GM19372 (cell line): ENCODE measurements at regions not wholly inside any gene's neighbourhood (a gene's known extent, or its start where the extent isn't known, plus 50 kb on each side); places are given as distances from the start of the nearest gene placed in this dataset.

Source experiments
- ATAC-seq: cut with Tn5 transposase; IDR thresholded peaks from one replicate; pipeline ENCODE4 v1.9.1; 2021; ENCODE audit warnings: mild to moderate bottlenecking, low read depth, moderate library complexity; ENCODE audit not compliant: unreplicated experiment

- ATAC-seq, result no peak
These were observed 412.9 kb upstream of the SUCLG2 start for GRCh38 chr3:68067314-68067713.

DNA sequence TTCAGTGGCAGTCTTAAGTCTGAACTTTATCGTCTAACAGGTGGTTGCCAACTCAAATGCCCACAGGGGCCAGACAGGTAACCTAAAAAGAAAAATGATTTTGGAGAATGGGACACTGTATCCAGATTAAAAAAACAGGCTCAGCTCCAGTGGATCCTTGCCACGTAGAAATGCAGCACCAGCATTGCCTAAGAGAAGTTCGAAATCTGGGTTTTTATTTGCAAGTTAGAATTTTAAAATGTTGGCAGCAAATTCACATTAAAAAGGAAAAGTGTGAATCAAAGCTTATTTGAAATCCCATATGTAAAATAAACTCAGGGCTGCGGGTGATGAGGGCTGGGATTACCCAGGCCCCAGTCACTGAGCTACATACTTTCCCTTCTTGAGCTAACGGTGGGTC lies 408.5 kb upstream of the SUCLG2 start:
- no peak for ATAC-seq

DNA sequence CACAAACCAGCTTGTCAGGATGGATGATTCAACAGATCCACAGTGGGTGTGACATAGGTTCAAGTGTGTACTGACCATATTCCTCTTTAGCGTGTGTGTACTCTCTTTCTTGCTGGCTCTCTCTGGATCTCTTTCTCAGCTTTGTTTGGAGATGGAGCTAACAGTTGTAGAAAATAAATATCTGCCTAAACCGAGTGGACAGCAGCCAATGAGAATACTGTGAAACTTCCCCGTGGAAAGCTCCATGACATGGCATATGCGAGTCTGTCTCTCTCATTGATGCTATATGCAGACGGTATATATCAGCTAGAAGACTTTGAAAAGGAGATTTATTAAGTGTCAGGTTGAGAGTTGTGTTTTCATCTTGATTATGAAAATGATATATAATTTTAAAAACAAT lies 406.5 kb upstream of the SUCLG2 start:
- ATAC-seq, result no peak

DNA sequence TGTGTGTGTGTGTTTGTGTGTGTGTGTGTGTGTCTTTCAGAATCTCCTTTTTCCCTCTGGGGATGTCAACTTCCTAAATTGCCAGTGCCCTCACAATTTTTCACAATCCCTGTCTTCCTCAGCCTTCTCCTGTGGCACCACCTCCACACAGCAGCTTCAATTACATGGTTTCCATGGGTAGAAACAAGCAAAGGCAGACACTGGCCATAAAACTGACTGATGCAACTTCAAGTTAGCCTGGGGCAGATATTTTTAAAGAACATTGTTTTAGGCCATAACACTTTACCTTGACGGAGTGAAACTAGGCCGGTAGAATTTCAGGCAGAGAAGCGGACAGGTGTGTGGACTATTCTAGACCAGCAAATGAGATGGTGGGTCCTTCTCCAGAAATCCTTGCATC lies 405.8 kb upstream of the SUCLG2 start:
- no peak for ATAC-seq

- ATAC-seq, result no peak
These were observed 405.3 kb upstream of the SUCLG2 start for GRCh38 chr3:68059628-68060152.

GRCh38 chr3:68057637-68058320 lies 403.4 kb upstream of the SUCLG2 start:
- ATAC-seq, result no peak

DNA sequence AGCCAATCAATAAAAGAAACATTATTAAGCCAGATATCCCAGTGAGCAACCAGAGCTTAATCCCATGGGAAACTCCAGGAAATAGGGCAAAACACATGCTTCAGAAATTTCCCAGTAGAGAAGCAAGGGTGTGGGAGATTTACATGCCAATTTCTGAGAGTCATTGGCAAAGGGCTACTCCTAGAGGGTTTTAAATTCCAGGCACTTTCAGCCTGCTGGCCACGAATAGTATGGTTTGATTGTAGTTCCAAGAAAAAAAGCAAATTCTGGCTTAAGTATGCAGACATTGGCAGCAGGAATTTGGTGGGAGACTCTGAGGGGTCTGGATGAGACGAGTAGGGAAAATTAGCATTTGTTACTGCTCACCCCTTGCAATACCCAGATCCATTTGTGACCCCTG lies 402.1 kb upstream of the SUCLG2 start:
- no peak for ATAC-seq

DNA sequence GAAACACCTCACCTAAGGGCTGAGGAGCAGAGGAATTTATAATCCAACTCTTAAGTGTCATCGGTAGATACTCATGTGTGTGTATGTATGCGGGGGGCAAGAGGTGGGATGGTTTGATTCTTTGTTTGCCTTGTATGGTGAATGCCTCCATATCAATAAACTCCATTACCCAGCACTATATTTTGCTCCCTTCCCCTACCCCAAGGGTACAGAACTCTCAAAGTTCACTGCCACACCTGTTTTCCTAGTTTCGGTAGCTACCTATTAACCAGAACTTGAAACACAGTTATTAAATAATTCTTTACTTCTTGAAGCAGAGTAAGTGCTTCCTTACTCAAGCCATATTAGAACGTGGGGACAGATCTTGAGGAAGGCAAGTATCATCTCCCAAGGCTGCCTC lies 400.8 kb upstream of the SUCLG2 start:
- no peak for ATAC-seq

GRCh38 chr3:68049776-68050175 lies 395.4 kb upstream of the SUCLG2 start:
- no peak for ATAC-seq

DNA sequence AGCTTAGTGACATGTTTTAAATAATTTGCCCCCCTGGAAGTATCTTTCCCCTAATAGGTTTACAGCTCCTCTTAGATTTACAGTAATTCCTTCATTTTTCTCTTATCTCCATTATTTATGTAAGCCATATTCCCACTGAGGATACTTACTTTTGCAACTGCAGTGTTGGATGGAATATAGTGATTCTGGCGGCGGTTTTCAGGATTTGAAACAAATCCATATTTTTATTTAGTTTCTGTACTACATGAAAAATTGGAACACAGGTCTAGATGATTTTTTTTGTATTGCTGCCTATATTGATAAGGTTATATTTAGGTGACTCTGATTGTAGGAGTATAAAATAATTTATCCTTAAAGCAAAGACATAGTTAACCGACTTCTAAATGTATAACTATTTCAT lies 391.6 kb upstream of the SUCLG2 start:
- no peak for ATAC-seq

- ATAC-seq, result no peak
These were observed 379.5 kb upstream of the SUCLG2 start for GRCh38 chr3:68033867-68034266.

DNA sequence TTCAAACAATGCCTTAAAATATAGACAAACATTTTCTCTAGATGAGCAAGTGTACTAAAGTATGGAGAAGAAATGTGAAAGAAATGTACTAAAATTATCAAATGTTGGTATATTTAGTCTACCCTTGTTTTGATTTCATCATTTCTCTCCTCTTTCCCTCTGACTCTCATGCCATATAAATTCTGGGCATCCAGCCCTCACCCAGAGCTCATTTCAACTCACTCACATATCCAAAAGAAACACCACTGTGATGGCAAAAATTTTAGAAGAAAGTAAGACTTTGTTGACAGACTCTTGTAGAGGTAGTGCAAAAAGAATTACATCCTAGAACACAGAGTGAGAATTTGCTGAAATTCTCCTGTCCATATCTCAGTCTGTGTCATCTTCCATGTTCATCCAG lies 377.8 kb upstream of the SUCLG2 start:
- ATAC-seq, result no peak

DNA sequence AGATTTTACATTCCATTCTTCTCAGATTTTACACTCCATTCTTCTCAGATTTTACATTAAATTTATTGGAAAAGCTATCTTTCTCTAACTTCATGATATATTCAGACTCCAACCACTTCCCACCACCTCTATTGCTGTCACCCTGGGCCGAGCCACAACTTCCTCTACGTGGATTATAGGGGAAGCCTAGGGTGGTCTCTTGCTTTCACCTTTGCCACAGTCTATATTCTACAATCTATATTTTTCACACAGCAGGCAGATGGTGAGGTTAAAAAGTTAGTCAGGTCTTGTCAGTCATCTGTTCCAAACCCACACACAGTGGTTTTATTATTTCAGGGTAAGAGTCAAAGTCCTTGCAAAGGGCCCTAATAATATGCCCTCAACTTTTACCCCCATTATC lies 370.8 kb upstream of the SUCLG2 start:
- ATAC-seq, result no peak

GRCh38 chr3:68019876-68020275 lies 365.5 kb upstream of the SUCLG2 start:
- no peak for ATAC-seq

DNA sequence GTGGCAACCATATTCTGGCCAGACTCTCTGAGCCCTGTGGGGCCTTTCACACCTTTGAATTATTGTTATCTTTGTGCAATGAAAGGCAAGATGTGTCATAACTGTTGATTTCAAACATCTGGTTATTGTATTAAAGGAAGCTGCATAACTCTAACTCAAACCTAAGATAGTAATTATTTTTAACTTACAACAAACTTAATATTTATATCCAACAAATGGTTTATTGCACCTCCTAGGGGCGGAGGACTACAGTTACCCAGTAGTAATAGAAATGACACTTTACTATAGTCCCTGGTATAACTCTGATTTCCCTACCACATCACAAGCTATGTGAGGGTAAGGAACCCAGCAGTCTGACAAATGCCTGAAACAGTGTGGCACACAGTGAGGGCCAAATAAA lies 363.9 kb upstream of the SUCLG2 start:
- no peak for ATAC-seq

- ATAC-seq, result no peak
These were observed 362.7 kb upstream of the SUCLG2 start for GRCh38 chr3:68017069-68017468.

DNA sequence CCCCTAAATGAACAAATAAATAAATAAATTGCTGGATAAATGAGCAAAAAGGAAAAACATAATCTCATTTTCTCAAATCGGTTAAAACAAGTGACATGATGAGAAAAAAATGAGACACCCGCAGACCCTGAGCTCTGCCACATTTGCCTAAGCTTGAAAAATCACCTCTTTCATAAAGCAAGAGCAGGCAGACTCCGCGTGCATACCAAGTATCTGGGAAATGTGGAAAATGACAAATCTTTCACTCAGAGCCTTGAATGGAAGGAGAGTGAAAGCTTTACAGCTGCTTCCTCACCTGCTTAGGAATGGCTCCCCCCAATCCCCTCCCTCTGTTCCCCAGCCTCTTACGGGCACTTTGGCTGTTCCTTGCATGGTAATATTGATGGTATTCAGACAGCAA lies 355.5 kb upstream of the SUCLG2 start:
- ATAC-seq, result no peak

GRCh38 chr3:68007621-68008226 lies 353.3 kb upstream of the SUCLG2 start:
- no peak for ATAC-seq

DNA sequence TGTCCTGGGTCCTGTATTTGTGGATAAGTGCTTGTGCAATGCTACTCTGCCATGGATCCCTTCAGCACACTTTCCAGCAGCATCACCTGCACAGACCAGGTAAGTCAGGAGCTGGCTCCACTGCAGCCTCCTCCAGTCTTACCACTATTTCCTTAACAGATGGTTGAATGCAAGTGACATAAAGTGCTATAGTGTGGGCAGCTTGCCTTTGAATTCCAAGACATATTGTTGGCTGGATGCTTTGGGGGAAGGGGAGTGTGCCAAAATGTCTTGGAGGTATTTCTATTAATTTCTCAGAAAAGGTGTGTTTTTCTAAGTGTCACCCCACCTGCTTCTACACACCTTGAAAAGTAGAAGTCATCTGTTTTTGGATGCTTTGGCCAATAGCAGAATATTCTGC lies 352.2 kb upstream of the SUCLG2 start:
- ATAC-seq, result no peak

DNA sequence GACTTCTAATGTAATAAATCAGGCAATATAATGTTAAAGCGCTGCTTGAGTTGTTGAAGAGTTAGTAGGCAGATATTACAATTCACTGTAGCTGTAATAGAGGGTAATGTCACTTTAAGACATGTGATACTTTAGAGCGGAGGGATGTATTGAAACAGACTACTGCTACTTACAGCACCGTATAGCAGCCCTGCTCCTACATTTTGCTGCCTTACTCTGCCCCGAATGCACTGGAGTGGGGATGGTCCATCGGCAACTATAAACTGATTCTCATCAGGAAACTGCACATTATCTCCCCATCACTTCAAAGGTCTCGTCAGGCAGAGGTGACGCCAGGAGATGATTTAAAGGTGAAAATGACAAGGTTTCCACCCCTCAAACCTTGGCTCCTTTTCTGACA lies 349.7 kb upstream of the SUCLG2 start:
- no peak for ATAC-seq

DNA sequence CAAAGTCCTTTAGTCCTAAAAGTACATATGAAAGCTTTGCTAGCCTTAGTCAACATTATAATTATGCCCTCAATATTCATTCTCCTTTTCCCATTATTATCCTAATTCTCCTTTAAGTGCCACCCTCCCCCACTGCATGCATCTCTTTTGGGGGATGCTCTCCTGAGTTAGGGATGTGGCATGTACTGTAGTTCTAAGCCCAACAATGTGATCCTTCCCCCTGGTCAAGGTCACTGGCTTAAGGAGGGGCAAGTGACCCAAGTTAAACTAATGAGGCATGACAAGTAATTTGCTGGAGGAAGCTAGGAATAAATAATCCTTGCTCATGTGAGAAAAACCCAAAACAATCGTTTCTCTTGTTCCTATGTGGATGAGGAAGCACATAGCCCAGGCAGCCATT lies 343.9 kb upstream of the SUCLG2 start:
- ATAC-seq, result no peak

DNA sequence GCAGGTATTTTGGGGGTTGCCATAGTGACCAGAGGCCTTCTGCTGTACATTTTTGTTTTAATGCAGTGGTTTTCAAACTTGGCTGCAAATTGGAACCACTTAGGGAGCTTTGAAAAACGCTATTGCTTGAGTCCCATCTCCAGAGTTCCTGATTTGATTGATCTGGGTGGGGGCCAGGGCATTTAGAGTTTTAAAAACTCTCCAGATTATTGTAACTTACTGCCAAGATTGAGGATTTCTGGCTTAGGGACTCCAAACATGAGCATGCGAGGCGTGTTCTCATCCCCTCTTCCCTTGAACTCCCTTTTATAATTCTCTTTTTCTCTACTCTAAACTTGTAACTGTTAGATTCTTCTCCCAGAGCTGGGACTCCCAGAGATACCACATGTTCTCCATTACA lies 340.8 kb upstream of the SUCLG2 start:
- ATAC-seq, result no peak
